Stimulated activated CD8-positive, alpha-beta memory T cell treated with anti-CD3 and anti-CD28 coated beads, Interleukin-2, amount 100 ng/mL, for 1 hour (primary cell): ENCODE measurements at regions not wholly inside any gene's neighbourhood (a gene's known extent, or its start where the extent isn't known, plus 50 kb on each side); places are given as distances from the start of the nearest gene placed in this dataset.

Source experiments
- DNase-seq, 2 donors: peaks; one replicate each; pipeline ENCODE4 v3.0.0-alpha.2; 2020; ENCODE audit warnings: low read depth in 2 of 2

DNA sequence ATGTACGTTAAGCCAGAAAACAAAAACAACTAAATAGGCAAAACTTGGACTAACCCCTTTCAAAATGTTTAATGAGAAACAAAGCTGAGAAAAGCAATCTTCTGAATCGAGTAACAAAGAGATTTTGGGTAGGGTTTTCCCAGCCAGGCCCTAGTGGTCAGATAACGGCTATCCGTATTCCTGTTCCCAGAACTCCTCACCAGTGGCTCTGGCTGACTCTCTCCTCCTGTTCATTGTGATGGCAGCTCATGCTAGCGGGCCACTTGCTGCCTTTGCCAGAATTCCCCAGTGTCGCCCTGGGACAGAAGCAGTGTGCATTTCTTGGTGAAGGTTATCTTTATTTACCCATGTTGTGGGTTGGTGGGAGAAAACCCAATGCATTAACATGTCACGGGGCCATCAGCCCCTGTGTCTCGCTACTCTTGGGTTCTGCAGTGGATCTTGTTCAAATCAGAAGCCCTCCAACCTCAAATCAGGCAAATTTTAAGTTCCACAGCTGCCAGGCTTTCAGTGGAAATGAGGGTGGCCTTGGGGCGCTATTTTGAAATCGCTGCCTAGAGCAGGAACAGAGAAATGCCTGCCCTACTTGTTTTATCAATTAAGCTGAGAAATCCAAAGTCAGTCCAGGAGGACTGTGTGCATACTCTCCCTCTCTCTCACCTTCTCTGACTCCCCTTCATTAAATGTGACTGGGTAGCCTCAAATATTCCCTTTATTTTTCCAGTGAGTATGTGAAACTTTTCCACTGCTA, 164.5 kb upstream of the NPVF start:
- no peak for DNase-seq

DNA sequence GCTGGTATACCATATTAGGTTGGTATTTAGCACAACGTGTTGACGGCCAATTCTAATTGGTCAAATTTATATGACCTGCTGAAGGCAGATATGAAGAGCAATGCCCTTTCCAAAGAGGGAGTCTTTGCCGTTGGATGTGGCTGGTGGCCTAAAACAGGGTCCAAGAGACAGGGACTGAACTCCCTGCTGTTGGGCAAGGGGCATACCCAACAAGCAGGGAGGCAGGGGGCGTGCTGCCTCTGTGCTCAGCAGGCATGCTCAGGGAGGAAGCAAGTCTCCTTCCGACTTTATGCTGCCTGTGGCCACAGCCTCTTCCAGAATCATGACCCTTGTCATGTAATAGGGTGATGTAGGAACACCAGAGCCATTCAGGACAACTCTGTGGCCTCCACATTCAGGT, 167.7 kb upstream of the NPVF start:
- no peak for DNase-seq

DNA sequence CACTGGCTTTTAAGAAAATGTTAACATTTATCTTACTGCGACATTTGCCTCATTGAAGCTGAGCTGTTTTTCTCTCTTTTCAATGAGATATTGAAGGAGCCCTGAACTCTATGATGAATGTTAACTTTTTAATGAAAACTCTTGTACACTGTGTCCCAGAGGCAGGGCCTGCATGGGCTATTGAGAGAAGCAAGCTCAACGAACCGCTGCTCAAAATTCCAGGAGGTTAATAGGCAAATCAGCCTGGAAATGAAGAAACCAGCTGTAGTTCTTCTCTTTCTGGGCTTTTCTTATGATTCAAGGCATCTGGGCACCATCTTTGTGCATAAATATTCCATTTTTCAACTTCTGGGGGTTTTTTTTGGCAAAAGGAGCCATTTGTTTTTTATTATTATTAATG, 168.4 kb upstream of the NPVF start:
- DNase-seq: no peak

DNA sequence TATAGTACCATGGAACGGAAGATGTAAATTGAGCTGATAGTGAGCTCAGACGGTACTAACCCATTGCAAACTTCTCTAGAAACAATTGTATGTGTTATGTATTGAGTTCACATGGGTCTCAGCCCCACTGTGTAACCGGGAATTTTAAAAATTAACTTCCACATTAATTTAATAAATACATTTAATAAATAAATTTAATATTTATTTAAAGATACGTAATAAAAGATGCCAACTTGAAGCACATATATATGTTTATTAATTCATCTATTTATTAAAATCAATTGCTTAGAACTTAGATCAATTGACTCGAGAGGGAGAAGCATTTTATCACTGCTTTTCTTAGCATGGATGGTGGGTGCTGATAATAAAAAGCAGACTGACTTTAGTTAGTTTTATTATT, 170.1 kb upstream of the NPVF start:
- no peak for DNase-seq

DNA sequence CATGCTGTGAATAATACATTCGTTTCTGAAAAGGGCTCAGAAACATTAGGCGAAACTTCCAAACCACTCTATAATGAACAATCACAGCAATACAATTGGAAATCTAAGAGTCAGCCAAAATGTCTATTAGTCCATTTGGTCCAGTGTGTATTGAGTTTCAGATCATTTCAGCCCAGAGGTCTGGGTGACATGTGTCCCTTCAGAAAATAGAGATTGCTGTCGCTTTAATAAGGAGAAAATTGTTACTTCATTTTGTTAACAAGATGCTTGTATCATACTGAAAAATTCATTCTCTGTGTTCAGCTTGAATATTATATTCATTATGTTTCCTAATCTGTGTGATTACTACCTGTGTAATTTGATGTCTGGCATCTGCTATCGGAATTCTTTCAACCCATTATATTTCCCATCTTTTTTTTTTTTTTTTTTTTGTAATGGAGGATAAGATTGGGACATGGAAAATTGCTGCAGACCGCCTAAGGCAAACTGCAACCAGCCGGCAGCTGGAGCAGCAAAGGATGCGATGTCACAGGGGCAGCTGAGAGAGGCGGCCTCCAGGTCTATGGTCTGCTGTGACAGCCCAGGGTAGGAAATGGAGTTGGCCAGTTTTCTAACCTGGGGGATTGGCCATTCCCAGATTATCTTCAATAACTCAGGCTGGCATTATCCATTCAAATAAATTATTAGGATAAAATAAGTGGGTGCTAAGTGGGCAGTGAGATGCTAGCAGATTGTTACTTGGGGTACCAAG, 170.9 kb upstream of the NPVF start:
- DNase-seq: no peak

DNA sequence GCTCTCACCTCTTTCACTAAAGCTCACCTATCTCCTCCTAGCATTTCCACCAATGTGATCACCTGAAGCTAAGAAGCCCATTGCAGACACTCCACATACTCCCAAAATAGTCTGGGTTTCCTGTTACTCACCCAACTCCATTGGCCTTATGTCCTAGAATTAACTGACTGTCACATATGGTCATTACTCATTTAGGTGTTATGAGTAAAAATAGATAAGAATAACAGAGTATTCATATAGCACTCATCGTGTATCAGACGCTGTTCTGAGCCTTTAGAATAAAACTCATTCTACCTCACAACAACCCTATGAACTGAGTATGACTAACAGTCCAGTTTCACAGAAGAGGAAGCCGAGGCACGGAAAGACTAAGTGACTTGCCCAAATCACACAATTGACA, 174.2 kb upstream of the NPVF start:
- no peak for DNase-seq

DNA sequence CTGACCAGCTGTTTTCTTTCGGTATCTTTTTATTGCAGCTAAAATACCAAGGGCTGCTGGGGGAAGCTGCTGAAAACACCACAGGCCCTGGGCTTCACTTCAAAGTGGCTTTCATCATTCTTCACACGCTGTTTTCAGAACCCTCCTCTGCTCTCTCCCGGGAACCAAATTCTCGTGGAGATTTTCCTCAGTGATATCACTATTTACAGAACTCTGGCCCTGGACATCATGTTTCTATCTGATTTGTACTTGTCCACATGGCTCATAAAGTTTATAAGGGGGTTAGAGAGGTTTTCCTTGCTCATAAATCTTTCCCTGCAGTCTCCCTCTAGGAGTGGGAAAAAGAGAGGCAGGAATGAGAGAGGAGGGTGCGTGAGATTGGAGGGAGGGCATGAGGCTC, 177.4 kb upstream of the NPVF start:
- no peak for DNase-seq

DNA sequence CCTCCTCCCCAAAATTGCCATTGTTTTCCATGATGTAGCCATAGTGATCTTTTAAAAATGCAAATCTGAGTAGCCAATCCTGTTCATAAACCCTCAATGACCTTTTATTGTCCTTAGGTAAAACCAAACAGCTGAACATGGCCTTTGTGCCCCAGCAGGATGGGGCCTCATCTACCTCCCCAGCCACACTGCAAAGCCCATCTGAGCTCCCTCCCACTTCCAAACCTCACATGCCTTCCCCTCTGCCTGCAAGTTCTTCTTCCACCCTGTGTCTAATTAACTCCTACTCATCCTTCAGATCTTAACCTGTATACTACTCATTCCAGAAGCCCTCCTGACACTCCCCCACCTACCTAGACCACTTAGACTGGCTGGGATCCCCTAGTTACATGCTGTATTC, 178.8 kb upstream of the NPVF start:
- no peak for DNase-seq

DNA sequence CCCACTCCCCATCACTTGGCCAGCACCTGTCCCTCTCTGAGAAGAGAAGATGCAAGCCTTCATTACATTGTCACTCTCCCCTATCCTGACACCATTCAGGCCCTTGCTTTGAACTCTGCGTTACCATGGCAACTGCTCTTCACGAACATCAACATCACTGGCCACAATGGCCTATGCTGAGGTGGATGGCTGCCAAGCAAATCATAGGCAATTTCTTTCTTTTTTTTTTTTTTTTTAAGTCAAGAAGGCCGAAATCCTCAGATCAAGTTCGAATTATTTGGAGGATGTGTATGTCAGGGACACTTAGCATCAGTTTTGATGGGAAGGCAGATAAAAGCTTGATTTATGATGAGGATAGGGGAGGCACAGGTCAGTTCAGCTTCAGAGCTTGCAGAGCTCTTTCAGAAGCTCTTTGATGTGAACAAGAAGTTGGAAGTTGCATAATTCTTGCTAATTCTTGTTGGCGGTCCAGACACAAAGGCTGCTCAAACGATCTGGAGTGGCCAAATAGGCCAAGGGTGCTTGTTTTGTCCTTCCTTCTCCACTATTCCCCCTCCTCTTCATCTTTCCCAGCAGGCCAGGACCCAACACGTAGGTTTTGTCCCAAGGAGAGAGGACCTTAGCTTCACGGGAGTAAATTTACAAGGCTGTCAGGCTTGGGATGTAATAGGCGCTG, 179.9 kb upstream of the NPVF start:
- no peak for DNase-seq

DNA sequence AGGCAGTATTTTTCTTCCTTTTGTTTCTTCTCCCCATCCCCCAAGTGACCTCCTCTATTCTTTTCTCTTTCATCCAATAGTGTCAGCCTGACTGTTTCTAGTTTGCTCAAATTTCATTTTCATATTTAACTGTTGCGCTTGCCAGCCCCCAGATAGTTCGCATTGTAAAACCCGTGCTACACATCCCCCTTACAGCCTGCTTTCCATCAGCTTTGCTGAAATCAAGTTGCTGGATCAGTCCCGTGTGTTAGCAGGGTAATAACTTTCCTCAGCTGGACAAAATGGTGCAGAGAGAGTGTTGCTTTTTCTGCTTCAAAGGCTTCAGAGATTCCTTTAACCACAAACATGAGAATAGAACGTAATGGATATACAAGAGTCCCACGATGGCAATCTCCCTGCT, 180.6 kb upstream of the NPVF start:
- no peak for DNase-seq

DNA sequence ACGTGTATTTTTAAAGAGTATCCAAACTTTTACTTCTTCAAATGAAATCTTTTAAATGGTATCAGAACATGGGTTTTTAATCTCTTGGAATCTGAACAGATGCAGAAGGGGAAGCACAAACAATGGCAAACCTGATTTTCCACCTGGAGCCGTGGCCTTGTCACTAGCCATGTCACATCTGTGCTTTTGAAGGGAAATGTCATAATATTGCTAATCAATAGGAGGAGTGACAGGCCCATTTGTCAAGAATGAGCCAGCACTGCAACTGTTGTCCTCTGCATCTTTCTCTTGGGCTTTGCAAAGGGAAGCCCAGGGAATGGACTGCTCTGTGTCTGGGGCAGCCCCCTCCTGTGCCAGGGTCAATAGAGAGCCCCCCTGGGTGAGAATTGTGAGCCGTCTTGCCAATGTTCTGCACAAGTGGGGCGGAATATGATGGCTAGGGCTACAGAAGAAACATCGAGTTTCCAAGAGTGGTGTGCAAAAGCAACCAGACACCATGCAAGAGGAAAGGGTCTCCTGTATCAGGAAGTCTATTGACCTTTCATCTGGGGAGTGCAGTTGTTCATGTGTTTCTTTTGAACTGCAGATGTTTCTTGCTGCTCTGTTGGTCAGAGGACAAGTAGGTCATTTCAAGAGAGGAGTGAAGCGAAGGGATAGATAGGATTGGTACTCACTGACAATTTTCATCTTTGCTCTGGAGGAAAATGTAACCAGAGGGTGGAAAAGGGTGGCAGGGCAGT, 181.8 kb upstream of the NPVF start:
- no peak for DNase-seq

DNA sequence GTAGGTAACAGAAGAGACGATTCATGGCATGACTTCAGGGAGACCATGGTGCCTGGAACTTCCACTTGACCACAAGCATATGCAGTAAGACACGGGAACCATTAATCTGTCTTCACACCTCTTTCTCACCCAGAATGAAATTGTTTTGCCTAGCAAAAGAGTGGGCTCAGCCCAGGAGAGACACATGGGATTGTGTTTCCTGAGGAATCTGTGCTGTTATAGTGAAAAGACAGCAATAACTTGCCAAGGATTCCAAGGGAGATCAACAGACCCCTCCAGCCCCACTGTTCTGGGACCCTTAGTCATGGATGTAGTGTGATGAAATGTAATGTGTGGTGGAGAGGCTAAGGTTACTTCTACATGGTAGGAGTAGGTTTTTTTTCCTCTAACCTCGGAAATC, 192.5 kb upstream of the NPVF start:
- no peak for DNase-seq

DNA sequence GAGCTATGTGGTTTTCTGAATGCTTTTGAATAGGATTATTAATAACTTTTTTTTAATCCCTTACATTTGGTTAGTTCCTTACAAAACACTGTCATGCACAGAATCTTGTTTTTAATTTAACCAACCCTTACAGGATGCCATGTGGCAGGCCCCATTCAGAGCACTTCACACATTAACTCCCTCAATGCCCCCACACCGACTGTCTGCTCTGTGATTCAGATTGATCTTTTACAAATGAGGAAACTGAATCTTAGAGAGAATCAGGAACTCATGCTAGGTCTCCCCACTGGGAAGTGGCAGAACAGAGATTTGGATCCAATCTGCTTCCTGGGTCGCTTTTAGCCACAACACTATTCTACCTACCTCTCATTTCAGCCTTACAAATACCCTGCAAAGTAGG, 195.8 kb upstream of the NPVF start:
- DNase-seq: no peak

DNA sequence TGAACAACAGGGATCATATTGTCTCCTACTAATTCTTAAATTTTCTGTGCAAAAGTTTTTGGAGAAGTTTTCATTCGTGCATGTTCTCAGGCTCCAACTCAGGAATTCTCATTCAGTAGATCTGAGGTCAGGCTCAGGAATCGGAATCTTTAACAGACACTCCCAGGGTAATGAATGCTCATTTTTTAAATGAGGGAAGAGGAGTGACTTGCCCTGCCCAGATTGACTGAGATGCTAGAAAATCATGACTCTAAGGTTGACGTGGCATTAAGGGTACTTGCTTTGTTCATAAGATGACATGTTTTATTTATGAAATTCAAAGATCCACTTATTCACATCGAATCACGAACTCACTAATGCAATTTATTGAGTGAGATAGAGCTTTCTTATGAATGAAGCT, 196.6 kb upstream of the NPVF start:
- no peak for DNase-seq

DNA sequence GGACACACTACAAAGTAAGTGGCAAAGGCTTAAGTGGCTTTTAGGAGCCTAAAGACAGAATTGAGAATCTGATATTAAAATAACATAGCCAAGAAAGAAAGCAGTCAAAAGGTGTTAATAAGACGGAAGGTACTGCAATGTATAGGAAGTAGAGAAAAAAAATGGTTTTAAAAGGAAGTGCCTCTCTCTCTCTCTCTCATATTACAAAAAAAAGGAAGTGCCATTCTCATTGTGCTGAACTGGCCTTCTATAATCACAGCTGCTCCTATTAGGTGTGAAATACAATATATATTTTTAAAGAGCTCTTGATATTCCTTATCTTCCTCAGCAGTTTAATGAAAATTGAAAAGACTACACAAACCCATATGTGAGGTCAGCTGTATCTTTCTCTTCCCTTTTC, 199.4 kb upstream of the NPVF start:
- DNase-seq: no peak

DNA sequence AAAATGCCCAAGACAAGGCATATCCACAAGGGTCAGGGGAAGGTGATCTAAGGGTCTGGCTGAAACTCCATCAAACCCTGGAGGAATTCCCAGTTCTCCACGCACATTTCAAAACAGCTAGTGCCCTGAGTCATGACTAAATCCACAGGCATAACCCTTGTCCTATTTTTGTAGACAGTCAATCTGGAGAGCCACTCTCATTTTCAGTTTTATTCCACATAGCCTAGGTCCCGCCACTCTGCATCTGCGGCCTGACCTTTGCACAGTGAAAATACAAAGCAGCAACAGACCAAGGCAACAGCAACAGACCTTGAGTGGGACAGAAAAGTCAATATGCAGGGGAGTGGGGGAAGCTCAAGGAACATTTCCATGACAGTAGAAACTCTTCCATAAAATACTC, 201.4 kb upstream of the NPVF start:
- no peak for DNase-seq

DNA sequence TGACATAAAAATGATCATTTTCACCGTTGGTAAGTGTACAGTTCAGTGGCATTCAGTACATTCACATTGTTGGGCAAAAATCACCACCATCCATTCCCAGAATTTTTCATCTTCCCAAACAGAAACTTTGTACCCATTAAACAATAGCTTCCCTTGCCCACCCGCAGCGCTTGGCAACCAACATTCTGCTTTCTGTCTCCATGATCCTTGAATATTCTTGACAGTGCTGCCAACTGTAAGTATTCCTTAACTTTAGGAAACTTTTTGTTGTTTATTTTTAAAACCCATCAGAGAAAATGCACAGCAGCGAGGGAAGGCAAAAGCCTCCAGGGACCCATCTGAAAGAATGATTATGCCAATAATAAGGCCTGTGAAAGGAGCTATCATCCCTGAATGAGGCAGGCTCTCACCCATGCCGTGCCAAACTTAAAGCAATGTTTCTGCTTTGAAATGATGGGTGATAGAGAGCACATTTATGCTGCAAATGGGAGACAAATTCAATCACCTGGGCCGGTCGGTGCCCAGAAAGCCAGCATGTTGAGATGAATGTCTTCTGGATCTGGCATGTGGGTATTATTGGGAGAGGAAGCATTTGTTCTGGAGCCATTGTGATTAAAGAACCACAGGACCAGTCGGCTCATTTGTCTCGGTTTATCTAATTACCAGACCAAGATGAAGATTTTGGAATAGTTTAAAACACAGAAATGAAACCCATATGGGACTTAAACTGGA, 202.1 kb upstream of the NPVF start:
- no peak for DNase-seq

DNA sequence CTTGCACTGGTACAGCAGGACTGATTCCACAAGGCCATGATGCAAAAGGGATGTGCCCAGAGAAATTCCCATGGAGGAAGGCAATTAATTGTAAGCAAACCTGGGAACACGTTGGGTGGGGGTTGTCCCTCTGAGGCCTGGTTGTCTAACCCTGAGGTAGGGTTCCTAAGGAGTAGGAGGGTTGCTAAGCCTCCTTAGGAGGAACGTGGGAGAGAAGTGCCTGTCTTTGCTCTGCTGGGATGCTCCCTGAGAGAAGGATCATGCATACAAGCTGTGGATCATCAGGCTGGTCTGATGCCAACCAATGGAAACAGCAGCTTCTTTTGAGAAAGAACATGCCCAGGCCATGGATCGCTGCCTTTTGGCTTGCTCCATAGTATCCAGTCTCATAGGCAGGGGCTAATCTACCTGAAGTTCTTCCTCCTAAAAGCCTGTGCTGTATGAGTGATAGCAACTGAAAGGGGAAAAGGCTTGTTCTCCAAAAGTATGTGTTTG, 203.7 kb upstream of the NPVF start:
- DNase-seq: no peak

DNA sequence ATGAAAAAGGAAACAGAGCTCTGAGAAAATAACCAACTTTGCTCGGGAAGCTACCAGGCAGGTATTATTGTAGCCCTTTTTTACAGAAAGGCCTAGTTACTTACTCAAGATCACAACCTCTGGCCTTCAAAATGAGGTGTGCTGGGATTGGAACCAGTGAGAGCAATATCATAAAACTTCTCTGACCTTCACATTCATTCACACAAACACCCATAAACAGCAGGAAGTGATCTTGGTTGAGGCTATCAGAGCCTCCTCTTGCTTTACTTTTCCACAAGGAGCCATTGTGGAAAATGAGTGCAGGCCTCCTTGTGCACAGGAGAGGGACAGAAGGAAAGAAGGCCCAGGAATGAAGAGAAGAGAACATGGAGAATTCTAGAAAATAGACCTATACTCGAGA, 204.5 kb upstream of the NPVF start:
- no peak for DNase-seq

DNA sequence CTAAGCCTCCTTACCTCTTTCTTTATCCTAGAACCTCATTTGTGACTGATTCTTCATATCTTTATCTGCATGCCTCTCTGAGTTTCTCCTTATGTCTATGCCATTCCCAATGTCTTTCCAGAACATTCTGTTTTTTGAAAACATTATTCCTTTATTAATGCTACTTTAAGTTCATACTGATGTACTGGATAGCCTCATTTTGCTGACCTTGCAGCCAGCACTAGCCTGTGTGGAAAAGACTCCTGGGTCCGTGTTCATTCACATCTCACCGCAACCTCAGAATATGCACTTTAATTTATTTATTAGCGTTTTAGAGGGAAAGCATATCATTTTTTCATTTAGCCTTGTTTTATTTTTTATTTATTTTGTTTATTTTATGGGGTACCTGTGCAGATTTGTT, 208.1 kb upstream of the NPVF start:
- DNase-seq: no peak

DNA sequence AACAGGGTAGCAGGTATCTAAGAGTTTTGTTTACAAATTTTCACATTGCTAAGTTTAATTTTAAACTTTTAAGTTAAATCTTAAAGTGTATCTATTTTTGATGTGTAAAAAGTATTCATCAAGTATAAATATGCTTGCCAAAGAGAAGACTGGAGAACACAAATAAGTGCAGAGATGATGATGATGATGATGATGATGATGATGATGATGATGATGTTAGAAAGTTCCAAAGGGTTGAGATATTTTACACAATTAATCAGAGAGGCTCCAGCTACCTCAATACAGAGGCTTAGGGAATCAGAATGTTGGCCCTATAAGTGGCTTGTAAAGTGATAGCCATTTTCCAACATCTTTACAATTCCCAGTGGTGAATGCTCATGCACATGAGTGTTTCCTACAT, 209.0 kb upstream of the NPVF start:
- no peak for DNase-seq

DNA sequence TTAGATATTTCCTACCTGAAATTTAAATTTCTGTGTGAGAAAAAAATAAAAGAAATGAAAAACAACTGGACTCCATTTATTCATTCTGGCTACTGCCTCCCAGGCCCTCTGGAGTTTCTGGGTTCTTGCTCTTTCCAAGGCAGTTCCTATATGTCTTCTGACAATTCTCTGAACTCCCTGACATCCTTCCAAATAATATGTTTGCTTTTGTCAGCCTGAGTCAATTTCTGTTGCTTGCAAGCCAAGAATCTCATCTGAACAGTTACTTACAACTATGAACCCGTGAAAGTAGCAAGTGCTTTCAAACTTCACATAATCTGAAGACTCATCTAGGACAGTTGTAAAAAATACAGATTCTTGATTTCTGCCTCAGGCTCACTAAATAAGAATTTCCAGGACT, 216.7 kb upstream of the NPVF start:
- no peak for DNase-seq
